IPS-20b (cell line): ENCODE measurements at regions not wholly inside any gene's neighbourhood (a gene's known extent, or its start where the extent isn't known, plus 50 kb on each side); places are given as distances from the start of the nearest gene placed in this dataset.

ENCODE experiments used
- H3K27ac ChIP-seq: one replicate; pipeline ENCODE4 v1.5.1; 2013; ENCODE audit warnings: low read length
- H3K27me3 ChIP-seq: 2 replicates; pipeline ENCODE4 v1.6.1; 2013; ENCODE audit warnings: mild to moderate bottlenecking, low read length, inconsistent platforms; ENCODE audit not compliant: insufficient read depth
- H3K36me3 ChIP-seq: 2 replicates; pipeline ENCODE4 v1.6.1; 2013; ENCODE audit warnings: low read depth, mild to moderate bottlenecking, inconsistent platforms, low read length, moderate library complexity; ENCODE audit not compliant: insufficient read depth
- H3K4me1 ChIP-seq: 2 replicates; pipeline ENCODE4 v1.6.1; 2013; ENCODE audit warnings: mild to moderate bottlenecking, control low read depth, inconsistent platforms, low read length, moderate library complexity; ENCODE audit not compliant: insufficient read depth
- H3K4me3 ChIP-seq: 2 replicates; pipeline ENCODE4 v1.5.1; 2013; ENCODE audit warnings: mild to moderate bottlenecking, low read length, inconsistent platforms
- H3K9ac ChIP-seq: 2 replicates; pipeline ENCODE4 v1.6.1; 2013; ENCODE audit warnings: low read depth, mild to moderate bottlenecking, inconsistent platforms, low read length, moderate library complexity
- H3K9me3 ChIP-seq: 2 replicates; pipeline ENCODE4 v1.6.1; 2013; ENCODE audit warnings: mild to moderate bottlenecking, low read depth, low read length, inconsistent platforms; ENCODE audit not compliant: insufficient read depth

DNA sequence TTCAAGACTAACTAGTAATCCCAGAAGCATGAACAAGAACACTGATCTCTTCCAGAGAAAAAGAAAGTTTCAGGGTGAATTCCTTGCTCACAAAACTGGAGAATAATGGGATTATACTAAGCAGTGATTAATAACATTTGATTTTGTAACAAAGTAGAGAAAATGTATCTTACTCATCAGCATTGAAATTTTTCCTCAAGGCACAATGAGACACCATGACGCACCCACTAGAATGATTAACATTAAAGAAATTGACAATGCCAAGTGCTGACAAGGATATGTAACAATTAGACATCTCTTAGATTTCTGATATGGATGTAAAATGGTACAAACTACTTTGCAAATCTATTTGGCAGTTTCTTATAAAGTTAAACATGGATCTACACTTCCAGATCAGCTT lies 101.1 kb upstream of the EPHA4 start:
- H3K36me3 ChIP-seq: no peaks in the 10 kb centered on the region
- no peak overlapping the region for H3K9ac ChIP-seq
- no peaks in the 10 kb centered on the region for H3K27me3 ChIP-seq
- peaks cover 16% of the 10 kb centered on the region; the same call in 1 of the 2 replicates for H3K4me1 ChIP-seq
- H3K27ac ChIP-seq: no peak overlapping the region
- no peak overlapping the region for H3K4me3 ChIP-seq
- H3K9me3 ChIP-seq: no peaks in the 10 kb centered on the region

GRCh38 chr2:221671515-221671914 lies 99.4 kb upstream of the EPHA4 start:
- Histone ChIP-seq H3K4me1 (0 out of 2 replicates have a peak, but pooled peaks cover 5% of the 10 kb centered on the region), H3K9me3 (no peaks in the 10 kb centered on the region), H3K27ac (no peak overlapping the region), H3K27me3 (no peaks in the 10 kb centered on the region), H3K36me3 (no peaks in the 10 kb centered on the region), H3K4me3 (no peak overlapping the region), H3K9ac (no peak overlapping the region)

DNA sequence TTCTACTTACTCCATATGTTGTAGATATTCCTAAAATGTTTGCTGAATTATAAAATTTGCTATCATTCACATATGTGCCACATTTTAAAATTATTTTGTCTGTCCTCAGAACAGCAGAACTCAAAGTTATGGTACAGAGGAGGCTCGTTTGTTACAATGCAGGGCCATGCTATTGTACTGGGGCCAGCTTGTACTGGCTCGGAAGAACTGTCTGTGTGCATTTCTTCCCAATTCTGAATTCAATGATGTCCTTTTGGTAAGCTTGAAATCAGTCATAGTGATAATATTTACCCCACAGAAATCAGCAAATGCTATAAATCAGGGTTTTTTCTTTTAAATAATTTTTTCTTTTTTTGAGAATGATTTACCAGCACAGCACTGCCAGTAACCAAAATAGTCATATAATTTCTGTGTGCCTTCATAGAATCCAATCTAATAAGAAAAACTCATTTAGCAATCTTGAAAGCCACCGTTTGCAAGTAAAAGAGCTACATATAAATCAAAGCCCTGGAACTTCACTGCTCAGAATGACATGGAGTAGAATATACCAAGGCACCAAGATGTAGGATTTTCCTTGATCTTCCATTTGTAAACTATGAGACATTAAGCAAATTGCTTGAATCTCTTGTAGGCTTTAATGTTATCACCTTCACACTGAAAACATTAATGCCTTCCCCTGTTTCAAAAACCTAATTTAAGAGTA lies 90.7 kb upstream of the EPHA4 start:
- H3K4me3 ChIP-seq: no peak overlapping the region
- H3K27me3 ChIP-seq: no peaks in the 10 kb centered on the region
- H3K36me3 ChIP-seq: no peaks in the 10 kb centered on the region
- peaks cover 12% of the 10 kb centered on the region for H3K9me3 ChIP-seq
- no peak overlapping the region for H3K27ac ChIP-seq
- H3K4me1 ChIP-seq: peaks cover 5% of the 10 kb centered on the region; the same call in 1 of the 2 replicates
- H3K9ac ChIP-seq: no peak overlapping the region

DNA sequence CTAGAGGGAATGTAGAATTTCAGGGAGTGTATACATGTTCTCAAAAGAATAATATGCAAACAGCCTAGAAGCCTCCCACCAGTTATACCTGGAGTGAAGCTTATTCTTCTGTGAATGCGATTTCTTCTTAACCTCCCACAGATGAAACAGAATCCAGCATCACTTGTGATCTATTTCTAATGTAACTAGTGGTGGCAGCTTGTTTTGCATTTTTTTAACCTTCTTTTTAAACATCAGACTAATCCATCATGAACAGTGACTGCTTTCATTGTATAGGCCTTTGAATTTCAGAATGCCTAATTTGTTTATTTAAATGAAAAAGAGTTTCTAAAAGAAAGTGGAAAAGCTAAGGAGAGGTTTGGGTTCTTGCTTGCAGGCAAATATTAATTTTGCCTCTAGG lies 85.7 kb upstream of the EPHA4 start:
- H3K4me3 ChIP-seq: no peak overlapping the region
- H3K36me3 ChIP-seq: no peaks in the 10 kb centered on the region
- H3K27ac ChIP-seq: no peak overlapping the region
- no peaks in the 10 kb centered on the region for H3K27me3 ChIP-seq
- H3K9ac ChIP-seq: no peak overlapping the region
- H3K4me1 ChIP-seq: peaks cover 16% of the 10 kb centered on the region; the same call in 1 of the 2 replicates
- H3K9me3 ChIP-seq: no peaks in the 10 kb centered on the region

DNA sequence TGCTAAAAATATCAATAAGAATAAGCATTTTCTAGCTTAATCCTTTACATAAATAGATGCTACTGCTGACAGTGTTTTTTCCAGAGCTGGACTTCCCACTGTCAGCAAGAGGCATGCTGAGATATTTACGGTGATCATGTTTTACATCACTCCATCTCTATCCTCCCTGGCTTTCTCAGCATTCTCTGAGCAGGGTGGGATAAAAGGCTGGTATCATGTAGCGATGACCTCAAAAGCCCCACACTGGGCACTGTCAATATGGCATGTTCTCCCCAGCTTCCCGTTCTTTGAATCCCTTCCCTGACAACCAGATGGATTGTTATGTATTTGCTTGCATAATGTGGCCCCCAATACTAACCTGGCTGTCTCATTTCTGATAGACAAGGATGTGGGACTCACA lies 83.2 kb upstream of the EPHA4 start:
- Histone ChIP-seq H3K9me3 (no peaks in the 10 kb centered on the region), H3K27me3 (no peaks in the 10 kb centered on the region), H3K9ac (no peak overlapping the region), H3K36me3 (no peaks in the 10 kb centered on the region), H3K4me3 (no peak overlapping the region), H3K27ac (no peak overlapping the region), H3K4me1 (peaks cover 16% of the 10 kb centered on the region; the same call in 1 of the 2 replicates)

- H3K27me3 ChIP-seq: no peaks in the 10 kb centered on the region
- H3K4me1 ChIP-seq: peaks cover 14% of the 10 kb centered on the region; the same call in 1 of the 2 replicates
- no peak overlapping the region for H3K27ac ChIP-seq
- no peaks in the 10 kb centered on the region for H3K9me3 ChIP-seq
- no peak overlapping the region for H3K9ac ChIP-seq
- H3K4me3 ChIP-seq: no peak overlapping the region
- H3K36me3 ChIP-seq: no peaks in the 10 kb centered on the region
These were observed 81.1 kb upstream of the EPHA4 start for GRCh38 chr2:221653182-221653581.

GRCh38 chr2:221649051-221649775 lies 77.1 kb upstream of the EPHA4 start:
- peaks cover 5% of the 10 kb centered on the region; the same call in 1 of the 2 replicates for H3K4me1 ChIP-seq
- no peaks in the 10 kb centered on the region for H3K27me3 ChIP-seq
- no peak overlapping the region for H3K27ac ChIP-seq
- no peak overlapping the region for H3K4me3 ChIP-seq
- no peaks in the 10 kb centered on the region for H3K9me3 ChIP-seq
- H3K36me3 ChIP-seq: no peaks in the 10 kb centered on the region
- no peak overlapping the region for H3K9ac ChIP-seq

GRCh38 chr2:221642447-221642846 lies 70.3 kb upstream of the EPHA4 start:
- H3K4me1 ChIP-seq: no peaks in the 10 kb centered on the region
- H3K36me3 ChIP-seq: no peaks in the 10 kb centered on the region
- no peak overlapping the region for H3K9ac ChIP-seq
- H3K27ac ChIP-seq: no peak overlapping the region
- no peaks in the 10 kb centered on the region for H3K9me3 ChIP-seq
- H3K4me3 ChIP-seq: no peak overlapping the region
- no peaks in the 10 kb centered on the region for H3K27me3 ChIP-seq

- Histone ChIP-seq H3K4me1 (no peaks in the 10 kb centered on the region), H3K9ac (no peak overlapping the region), H3K4me3 (no peak overlapping the region), H3K36me3 (no peaks in the 10 kb centered on the region), H3K9me3 (no peaks in the 10 kb centered on the region), H3K27me3 (no peaks in the 10 kb centered on the region), H3K27ac (no peak overlapping the region)
These were observed 69.2 kb upstream of the EPHA4 start for GRCh38 chr2:221641181-221641871.

GRCh38 chr2:221640686-221641085 lies 68.6 kb upstream of the EPHA4 start:
- Histone ChIP-seq H3K4me3 (no peak overlapping the region), H3K9ac (no peak overlapping the region), H3K9me3 (no peaks in the 10 kb centered on the region), H3K27ac (no peak overlapping the region), H3K4me1 (no peaks in the 10 kb centered on the region), H3K36me3 (no peaks in the 10 kb centered on the region), H3K27me3 (no peaks in the 10 kb centered on the region)

- no peaks in the 10 kb centered on the region for H3K36me3 ChIP-seq
- H3K4me1 ChIP-seq: no peaks in the 10 kb centered on the region
- H3K27ac ChIP-seq: no peak overlapping the region
- H3K9me3 ChIP-seq: no peaks in the 10 kb centered on the region
- H3K9ac ChIP-seq: no peak overlapping the region
- no peak overlapping the region for H3K4me3 ChIP-seq
- H3K27me3 ChIP-seq: no peaks in the 10 kb centered on the region
These were observed 65.7 kb upstream of the EPHA4 start for GRCh38 chr2:221637851-221638250.
